HEK293 (cell line): ENCODE measurements at regions not wholly inside any gene's neighbourhood (a gene's known extent, or its start where the extent isn't known, plus 50 kb on each side); places are given as distances from the start of the nearest gene placed in this dataset.

Experiments used
- CTCF ChIP-seq: fragments of 450-650 bp; formaldehyde crosslinking; IDR thresholded peaks from 2 replicates; pipeline ENCODE4 v1.5.1; 2016; ENCODE audit warnings: missing biosample characterization, missing genetic modification characterization
- ZNF610 ChIP-seq: fragments of 450-650 bp; formaldehyde crosslinking; IDR thresholded peaks from 2 replicates; pipeline ENCODE4 v1.5.1; 2016; ENCODE audit warnings: missing biosample characterization, missing genetic modification characterization, borderline replicate concordance

GRCh38 chrX:7378406-7378805 is 230.5 kb upstream of the PUDP start:
- no peak for TF ChIP-seq ZNF610 (tag by site-specific recombination)
- no peak for TF ChIP-seq CTCF
